Kasumi-1 (cell line): ENCODE measurements at regions not wholly inside any gene's neighbourhood (a gene's known extent, or its start where the extent isn't known, plus 50 kb on each side); places are given as distances from the start of the nearest gene placed in this dataset.

Source experiments
- DNase-seq, 2 experiments: peaks; one replicate each; lab custom pipeline; 2025; lab: John Stamatoyannopoulos, UW

GRCh38 chr4:24244663-24245490, 339.5 kb downstream of the DHX15 start:
- DNase-seq = no peak

GRCh38 chr4:24243641-24244040, 340.7 kb downstream of the DHX15 start:
- DNase-seq = no peak

GRCh38 chr4:24241511-24241910, 342.8 kb downstream of the DHX15 start:
- DNase-seq = no peak

- DNase-seq = no peak
Observed at GRCh38 chr4:24240655-24241054, 343.7 kb downstream of the DHX15 start.

GRCh38 chr4:24237709-24238108, 346.6 kb downstream of the DHX15 start:
- no peak for DNase-seq

- no peak for DNase-seq
Observed at GRCh38 chr4:24236532-24236931, 346.7 kb upstream of the PPARGC1A start.

- DNase-seq = no peak
Observed at GRCh38 chr4:24236120-24236519, 346.3 kb upstream of the PPARGC1A start.

- no peak for DNase-seq
Observed at GRCh38 chr4:24235618-24236017, 345.8 kb upstream of the PPARGC1A start.

- no peak for DNase-seq
Observed at GRCh38 chr4:24234288-24234848, 344.5 kb upstream of the PPARGC1A start.

- DNase-seq = no peak
Observed at GRCh38 chr4:24230955-24231354, 341.1 kb upstream of the PPARGC1A start.

GRCh38 chr4:24229978-24230377, 340.1 kb upstream of the PPARGC1A start:
- DNase-seq = no peak

GRCh38 chr4:24228692-24229091, 338.8 kb upstream of the PPARGC1A start:
- no peak for DNase-seq

- no peak for DNase-seq
Observed at GRCh38 chr4:24226667-24227066, 336.8 kb upstream of the PPARGC1A start.

- DNase-seq = no peak
Observed at GRCh38 chr4:24226023-24226422, 336.2 kb upstream of the PPARGC1A start.

GRCh38 chr4:24224446-24224845, 334.6 kb upstream of the PPARGC1A start:
- no peak for DNase-seq

- DNase-seq = no peak
Observed at GRCh38 chr4:24219209-24219608, 329.4 kb upstream of the PPARGC1A start.

GRCh38 chr4:24218566-24218965, 328.7 kb upstream of the PPARGC1A start:
- no peak for DNase-seq

GRCh38 chr4:24214796-24215195, 324.9 kb upstream of the PPARGC1A start:
- DNase-seq = no peak

GRCh38 chr4:24213961-24214360, 324.1 kb upstream of the PPARGC1A start:
- no peak for DNase-seq

- DNase-seq = no peak
Observed at GRCh38 chr4:24212642-24213041, 322.8 kb upstream of the PPARGC1A start.

GRCh38 chr4:24211856-24212255, 322.0 kb upstream of the PPARGC1A start:
- no peak for DNase-seq

- no peak for DNase-seq
Observed at GRCh38 chr4:24210332-24210902, 320.6 kb upstream of the PPARGC1A start.

GRCh38 chr4:24209906-24210305, 320.1 kb upstream of the PPARGC1A start:
- no peak for DNase-seq
